HEK293 (cell line): ENCODE measurements at regions not wholly inside any gene's neighbourhood (a gene's known extent, or its start where the extent isn't known, plus 50 kb on each side); places are given as distances from the start of the nearest gene placed in this dataset.

ENCODE experiments used
- CTCF ChIA-PET: fragments of 350-600 bp; formaldehyde crosslinking; extraction: SDS; loops from one replicate; lab custom pipeline; 2021; ENCODE audit warnings: antibody characterized with exemption; lab: Yijun Ruan, JAX
- POLR2A ChIA-PET: fragments of 300-600 bp; formaldehyde crosslinking; extraction: SDS; loops from one replicate; lab custom pipeline; 2020; ENCODE audit warnings: antibody characterized with exemption, inconsistent platforms; lab: Yijun Ruan, JAX
- H3K27ac ChIP-seq: fragments of 200-500 bp; sonication (Bioruptor generic); 2 replicates; pipeline ENCODE4 v1.5.1; 2014; ENCODE audit warnings: low read depth, low read length, control low read depth, inconsistent platforms; ENCODE audit errors: extremely low read depth
- H3K36me3 ChIP-seq, 2 experiments: fragments of 200-500 bp in 1 of 2; sonication (Bioruptor generic) in 1 of 2; 1 replicate in 1 of 2; 2 replicates in 1 of 2; pipeline ENCODE4 v1.5.1; 2014 to 2017; ENCODE audit warnings: inconsistent platforms in 2 of 2, low read length in 2 of 2; ENCODE audit not compliant: control insufficient read depth in 2 of 2, insufficient read depth in 1 of 2
- H3K4me1 ChIP-seq: fragments of 200-500 bp; sonication (Bioruptor generic); 2 replicates; pipeline ENCODE4 v1.5.1; 2014; ENCODE audit warnings: mild to moderate bottlenecking, low read length, inconsistent platforms; ENCODE audit not compliant: control insufficient read depth, insufficient read depth
- H3K4me3 ChIP-seq: 2 replicates; pipeline ENCODE4 v1.5.1; 2011; ENCODE audit warnings: low read depth, mild to moderate bottlenecking, control low read depth, low read length, moderate library complexity
- H3K9me3 ChIP-seq: fragments of 200-500 bp; sonication (Bioruptor generic); 2 replicates; pipeline ENCODE4 v1.5.1; 2014; ENCODE audit warnings: low read depth, low read length, inconsistent platforms; ENCODE audit not compliant: control insufficient read depth, insufficient read depth
- CTCF ChIP-seq: fragments of 450-650 bp; formaldehyde crosslinking; IDR thresholded peaks from 2 replicates; pipeline ENCODE4 v1.5.1; 2016; ENCODE audit warnings: missing biosample characterization, missing genetic modification characterization
- EGR2 ChIP-seq: fragments of 450-650 bp; formaldehyde crosslinking; IDR thresholded peaks from 2 replicates; pipeline ENCODE4 v1.5.1; 2016; ENCODE audit warnings: low read depth, missing biosample characterization, missing genetic modification characterization
- FEZF1 ChIP-seq: fragments of 450-650 bp; formaldehyde crosslinking; IDR thresholded peaks from 2 replicates; pipeline ENCODE4 v1.5.1; 2016; ENCODE audit warnings: missing biosample characterization, missing genetic modification characterization
- HOXD13 ChIP-seq: sonication (generic); formaldehyde crosslinking; IDR thresholded peaks from 2 replicates; pipeline ENCODE4 v1.8.0; 2022; ENCODE audit warnings: missing genetic modification reagents, borderline replicate concordance
- KLF7 ChIP-seq: fragments of 450-650 bp; formaldehyde crosslinking; IDR thresholded peaks from 2 replicates; pipeline ENCODE4 v1.5.1; 2016; ENCODE audit warnings: missing biosample characterization, missing genetic modification characterization, borderline replicate concordance
- MYNN ChIP-seq: fragments of 450-650 bp; formaldehyde crosslinking; IDR thresholded peaks from 2 replicates; pipeline ENCODE4 v1.5.1; 2016; ENCODE audit warnings: missing biosample characterization, missing genetic modification characterization, borderline replicate concordance
- OVOL3 ChIP-seq: fragments of 450-650 bp; formaldehyde crosslinking; IDR thresholded peaks from 2 replicates; pipeline ENCODE4 v1.5.1; 2016; ENCODE audit warnings: missing biosample characterization, missing genetic modification characterization
- PBX3 ChIP-seq: sonication (generic); formaldehyde crosslinking; IDR thresholded peaks from 2 replicates; pipeline ENCODE4 v1.8.1; 2022; ENCODE audit warnings: mild to moderate bottlenecking, moderate library complexity, missing genetic modification reagents
- PRDM1 ChIP-seq: fragments of 450-650 bp; formaldehyde crosslinking; IDR thresholded peaks from 2 replicates; pipeline ENCODE4; 2016; ENCODE audit warnings: missing biosample characterization, missing genetic modification characterization
- ZFP3 ChIP-seq: fragments of 450-650 bp; formaldehyde crosslinking; IDR thresholded peaks from 2 replicates; pipeline ENCODE4 v1.5.1; 2016; ENCODE audit warnings: low read depth, missing biosample characterization, missing genetic modification characterization
- ZNF146 ChIP-seq: fragments of 450-650 bp; formaldehyde crosslinking; IDR thresholded peaks from 2 replicates; pipeline ENCODE4 v1.5.1; 2016; ENCODE audit warnings: missing biosample characterization, missing genetic modification characterization
- ZNF19 ChIP-seq: fragments of 450-650 bp; formaldehyde crosslinking; IDR thresholded peaks from 2 replicates; pipeline ENCODE4; 2016; ENCODE audit warnings: missing biosample characterization, missing genetic modification characterization, low read depth
- ZNF280D ChIP-seq: fragments of 450-650 bp; formaldehyde crosslinking; IDR thresholded peaks from 2 replicates; pipeline ENCODE4 v1.5.1; 2016; ENCODE audit warnings: missing biosample characterization, missing genetic modification characterization
- ZNF335 ChIP-seq: fragments of 450-650 bp; formaldehyde crosslinking; conservative IDR thresholded peaks from 2 replicates; pipeline ENCODE4 v1.5.1; 2016; ENCODE audit warnings: missing biosample characterization, missing genetic modification characterization
- ZNF449 ChIP-seq: fragments of 450-650 bp; formaldehyde crosslinking; IDR thresholded peaks from 2 replicates; pipeline ENCODE4 v1.5.1; 2017; ENCODE audit warnings: missing biosample characterization, mild to moderate bottlenecking, missing genetic modification characterization, moderate library complexity
- ZNF521 ChIP-seq: fragments of 450-650 bp; formaldehyde crosslinking; IDR thresholded peaks from 2 replicates; pipeline ENCODE4 v1.5.1; 2017; ENCODE audit warnings: missing biosample characterization, mild to moderate bottlenecking, missing genetic modification characterization
- ZNF544 ChIP-seq: fragments of 450-650 bp; formaldehyde crosslinking; IDR thresholded peaks from 2 replicates; pipeline ENCODE4 v1.5.0; 2017; ENCODE audit warnings: missing biosample characterization, missing genetic modification characterization
- ZNF549 ChIP-seq: fragments of 450-650 bp; IDR thresholded peaks from 2 replicates; pipeline ENCODE4 v1.5.1; 2018; ENCODE audit warnings: missing biosample characterization, missing genetic modification characterization, mild to moderate bottlenecking, inconsistent platforms, moderate library complexity
- ZNF624 ChIP-seq: fragments of 450-650 bp; formaldehyde crosslinking; IDR thresholded peaks from 2 replicates; pipeline ENCODE4 v1.5.1; 2017; ENCODE audit warnings: missing biosample characterization, missing genetic modification characterization
- ZNF654 ChIP-seq: fragments of 450-650 bp; formaldehyde crosslinking; IDR thresholded peaks from 2 replicates; pipeline ENCODE4 v1.5.1; 2016; ENCODE audit warnings: low read depth, missing biosample characterization, missing genetic modification characterization
- ZNF670 ChIP-seq: fragments of 450-650 bp; formaldehyde crosslinking; IDR thresholded peaks from 2 replicates; pipeline ENCODE4 v1.5.1; 2016; ENCODE audit warnings: missing biosample characterization, missing genetic modification characterization, low read depth
- ZNF791 ChIP-seq: fragments of 450-650 bp; formaldehyde crosslinking; IDR thresholded peaks from 2 replicates; pipeline ENCODE4 v1.5.1; 2016; ENCODE audit warnings: missing biosample characterization, missing genetic modification characterization
- ZNF837 ChIP-seq: fragments of 450-650 bp; formaldehyde crosslinking; IDR thresholded peaks from 2 replicates; pipeline ENCODE4 v1.5.1; 2016; ENCODE audit warnings: missing biosample characterization, missing genetic modification characterization
- ZSCAN18 ChIP-seq: fragments of 450-650 bp; formaldehyde crosslinking; IDR thresholded peaks from 2 replicates; pipeline ENCODE4 v1.5.1; 2016; ENCODE audit warnings: missing biosample characterization, missing genetic modification characterization
- ZSCAN30 ChIP-seq: fragments of 450-650 bp; IDR thresholded peaks from 2 replicates; pipeline ENCODE4 v1.5.1; 2018; ENCODE audit warnings: missing biosample characterization, mild to moderate bottlenecking, missing genetic modification characterization, moderate library complexity

GRCh38 chrX:42054256-42054655 is 130.9 kb upstream of the CASK start:
- no peak for TF ChIP-seq OVOL3 (tag by site-specific recombination)
- no peak for TF ChIP-seq CTCF (tag by site-specific recombination)
- no peak for TF ChIP-seq ZNF837 (tag by site-specific recombination)
- TF ChIP-seq ZNF670 (tag by site-specific recombination): no peak
- no peak for TF ChIP-seq ZFP3
- no peak for TF ChIP-seq ZNF549 (tag by site-specific recombination)
- TF ChIP-seq ZNF791 (tag by site-specific recombination): no peak
- TF ChIP-seq PRDM1: no peak
- no peak for TF ChIP-seq ZNF280D (tag by site-specific recombination)
- no peak for TF ChIP-seq FEZF1 (tag by site-specific recombination)
- TF ChIP-seq ZSCAN30: no peak
- no peak for TF ChIP-seq ZNF544 (tag by site-specific recombination)
- TF ChIP-seq PBX3 (CRISPR knock-in tag): no peak
- no peak for TF ChIP-seq ZNF654 (tag by site-specific recombination)
- TF ChIP-seq ZNF146 (tag by site-specific recombination): no peak
- no peaks in the 10 kb centered on the region for H3K36me3 ChIP-seq
- ChIA-PET CTCF (no interaction called here), POLR2A (no interaction called here)
- no peaks in the 10 kb centered on the region; the same call in 1 of the 2 replicates for H3K9me3 ChIP-seq
- no peak overlapping the region for H3K27ac ChIP-seq
- no peaks in the 10 kb centered on the region for H3K4me1 ChIP-seq
- H3K4me3 ChIP-seq: no peak overlapping the region

- H3K4me1 ChIP-seq: no peaks in the 10 kb centered on the region
- no peak overlapping the region for H3K4me3 ChIP-seq
- H3K27ac ChIP-seq: no peak overlapping the region
- ChIA-PET CTCF (no interaction called here), POLR2A (no interaction called here)
- no peaks in the 10 kb centered on the region; the same call in 1 of the 2 replicates for H3K9me3 ChIP-seq
- H3K36me3 ChIP-seq: no peaks in the 10 kb centered on the region
- TF ChIP-seq ZNF19 (no peak), KLF7 (tag by site-specific recombination) (no peak), ZNF521 (tag by site-specific recombination) (no peak), ZSCAN18 (no peak), HOXD13 (CRISPR knock-in tag) (no peak), ZNF624 (tag by site-specific recombination) (no peak), ZNF449 (tag by site-specific recombination) (no peak), EGR2 (tag by site-specific recombination) (no peak), MYNN (tag by site-specific recombination) (no peak), ZNF146 (tag by site-specific recombination) (no peak), ZNF335 (tag by site-specific recombination) (no peak), ZNF280D (tag by site-specific recombination) (no peak)
Observed at GRCh38 chrX:42050345-42050744, 127.0 kb upstream of the CASK start.
